ENCODE measurements at regions not wholly inside any gene's neighbourhood (a gene's known extent, or its start where the extent isn't known, plus 50 kb on each side); places are given as distances from the start of the nearest gene placed in this dataset.

DNA sequence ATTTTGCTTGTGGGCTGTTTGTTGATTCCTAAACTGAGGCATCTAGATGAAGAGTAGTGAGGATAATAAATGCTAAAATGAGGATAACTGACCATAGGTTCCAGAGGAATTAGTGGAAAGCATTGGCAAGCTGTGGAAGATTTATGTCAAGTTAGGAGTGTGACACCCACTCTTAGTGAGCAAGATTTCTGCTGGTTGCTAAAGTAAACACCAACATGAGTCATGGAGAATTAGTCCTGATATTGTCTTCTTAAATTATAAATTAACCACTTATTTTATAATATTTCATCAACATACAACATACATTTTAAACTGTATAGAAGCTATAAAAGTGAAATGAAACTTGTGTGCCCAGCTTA lies 328.2 kb downstream of the RPL10L start:
- H3K4me3 ChIP-seq (replicated peaks in 1 of 3; ENCODE audit: insufficient read depth in 1 of 3, low read depth in 1 of 3, low read length in 3 of 3): no peak overlapping the region
- H3K4me2 ChIP-seq (ENCODE audit: insufficient read depth, low read length): no peak overlapping the region
- no peaks in the 10 kb centered on the region for H3K36me3 ChIP-seq (ENCODE audit: control insufficient read depth in 2 of 2, extremely low read depth in 1 of 2, insufficient read depth in 2 of 2, low read length in 2 of 2)
- no peaks in the 10 kb centered on the region for H3K9me1 ChIP-seq (replicated peaks; ENCODE audit: control insufficient read depth, extremely low read depth, insufficient read depth, low read length)
- dilution Hi-C loops (cut with MboI; ENCODE audit: extremely low pct_ligation_motif_present, low sequenced_read_pairs): no loop called here
- peak overlapping the region; percentile 31 for H3K9ac ChIP-seq (replicated peaks; ENCODE audit: extremely low read depth, insufficient read depth, low read length)
- DNase-seq (ENCODE audit: low read depth, low spot score): no peak
- ChIA-PET CTCF (no interaction called here), POLR2A (no interaction called here)
- BruUV-seq (replicated peaks): no TSS peak
- no peak for FAIRE-seq
- intact Hi-C loops (cut with micrococcal nuclease): no loop called here
- TF ChIP-seq POLR2AphosphoS5 (IDR thresholded peaks at IDR 0.05; ENCODE audit: insufficient read depth, low read depth, low read length) (no peak), JUN (IDR thresholded peaks at IDR 0.05; ENCODE audit: borderline replicate concordance, insufficient read depth, insufficient read length, low read depth) (peak; percentile 48), FOS (IDR thresholded peaks at IDR 0.05; ENCODE audit: borderline replicate concordance, insufficient read depth, low read length) (no peak)
- no peaks in the 10 kb centered on the region for H4K20me1 ChIP-seq (replicated peaks; ENCODE audit: control insufficient read depth, extremely low read depth, insufficient read depth, low read length)
- H2AFZ ChIP-seq (ENCODE audit: low read depth, low read length): no peak overlapping the region
- H3K27ac ChIP-seq (ENCODE audit: insufficient read depth, low read depth, low read length): peak overlapping the region; percentile 51
- H3K79me2 ChIP-seq (ENCODE audit: control insufficient read depth, insufficient read depth, low read length): no peaks in the 10 kb centered on the region
- peaks cover 5% of the 10 kb centered on the region for H3K4me1 ChIP-seq (ENCODE audit: control insufficient read depth, extremely low read depth, insufficient read depth, low read length)
- H3K9me3 ChIP-seq (replicated peaks; ENCODE audit: control insufficient read depth, insufficient read depth, low read length): no peaks in the 10 kb centered on the region
- no peaks in the 10 kb centered on the region for H3K27me3 ChIP-seq (ENCODE audit: control insufficient read depth in 2 of 2, insufficient read depth in 2 of 2, low read length in 2 of 2)

DNA sequence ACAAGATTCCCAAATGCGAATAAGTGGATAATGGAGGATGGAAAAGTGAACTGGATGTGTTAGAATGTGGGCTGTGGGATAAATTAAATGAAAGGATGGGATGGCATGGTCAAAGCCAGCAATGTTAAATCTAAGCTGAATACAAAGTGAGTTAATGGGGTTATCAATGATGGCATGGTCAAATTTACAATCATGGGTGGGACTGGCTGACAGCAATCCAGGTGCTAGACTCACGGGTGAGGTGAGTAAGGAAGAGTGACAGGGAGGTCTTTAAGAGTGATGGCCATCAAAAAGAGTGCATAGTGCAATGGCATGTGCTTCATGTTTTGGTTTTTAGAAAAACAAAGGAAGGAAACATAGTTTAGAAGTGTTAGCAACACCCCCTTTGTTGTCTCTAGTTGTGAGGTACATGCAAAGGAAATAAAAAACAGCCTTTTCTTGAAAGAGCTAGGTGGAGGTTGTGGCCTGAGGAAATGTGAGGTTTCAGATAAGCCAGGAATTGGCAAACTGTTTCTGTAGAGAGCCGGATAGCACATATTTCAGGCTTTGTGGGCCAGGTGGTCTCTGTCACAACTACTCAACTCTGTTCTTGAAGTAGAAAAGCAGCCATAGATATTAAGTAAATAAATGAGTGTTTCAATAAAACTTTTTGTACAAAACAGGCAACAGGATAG lies 328.7 kb downstream of the RPL10L start:
- Histone ChIP-seq H3K27ac (ENCODE audit: insufficient read depth, low read depth, low read length) (peak overlapping the region; percentile 51), H3K4me3 (replicated peaks in 1 of 3; ENCODE audit: insufficient read depth in 1 of 3, low read depth in 1 of 3, low read length in 3 of 3) (no peak overlapping the region), H3K27me3 (ENCODE audit: control insufficient read depth in 2 of 2, insufficient read depth in 2 of 2, low read length in 2 of 2) (no peaks in the 10 kb centered on the region), H3K9me3 (replicated peaks; ENCODE audit: control insufficient read depth, insufficient read depth, low read length) (no peaks in the 10 kb centered on the region), H3K79me2 (ENCODE audit: control insufficient read depth, insufficient read depth, low read length) (no peaks in the 10 kb centered on the region), H3K9me1 (replicated peaks; ENCODE audit: control insufficient read depth, extremely low read depth, insufficient read depth, low read length) (no peaks in the 10 kb centered on the region), H3K4me2 (ENCODE audit: insufficient read depth, low read length) (no peak overlapping the region), H3K36me3 (ENCODE audit: control insufficient read depth in 2 of 2, extremely low read depth in 1 of 2, insufficient read depth in 2 of 2, low read length in 2 of 2) (no peaks in the 10 kb centered on the region), H2AFZ (ENCODE audit: low read depth, low read length) (no peak overlapping the region), H4K20me1 (replicated peaks; ENCODE audit: control insufficient read depth, extremely low read depth, insufficient read depth, low read length) (no peaks in the 10 kb centered on the region), H3K9ac (replicated peaks; ENCODE audit: extremely low read depth, insufficient read depth, low read length) (peak overlapping the region; percentile 31), H3K4me1 (ENCODE audit: control insufficient read depth, extremely low read depth, insufficient read depth, low read length) (peaks cover 5% of the 10 kb centered on the region)
- ChIA-PET POLR2A (no interaction called here), CTCF (no interaction called here)
- intact Hi-C loops (cut with micrococcal nuclease) (no loop called here), dilution Hi-C loops (cut with MboI; ENCODE audit: extremely low pct_ligation_motif_present, low sequenced_read_pairs) (no loop called here)
- FAIRE-seq (peak; percentile 78), DNase-seq (ENCODE audit: low read depth, low spot score) (peak; percentile 89)
- BruUV-seq (replicated peaks): no TSS peak
- no peak for TF ChIP-seq EZH2 (IDR thresholded peaks at IDR 0.05; ENCODE audit: borderline replicate concordance, low read depth, low read length, severe bottlenecking)
- peak; percentile 32 for TF ChIP-seq JUN (IDR thresholded peaks at IDR 0.05; ENCODE audit: borderline replicate concordance, insufficient read depth, insufficient read length, low read depth)
- TF ChIP-seq POLR2AphosphoS5 (IDR thresholded peaks at IDR 0.05; ENCODE audit: insufficient read depth, low read depth, low read length): no peak
